Neuronal stem cell (in vitro differentiated cells): ENCODE measurements at regions not wholly inside any gene's neighbourhood (a gene's known extent, or its start where the extent isn't known, plus 50 kb on each side); places are given as distances from the start of the nearest gene placed in this dataset.
"Not testable (repeated sequence)": the region's sequence is repeated elsewhere in the genome, so short reads cannot be mapped to it uniquely, and the experiment has no call there.

ENCODE experiments used
- DNase-seq: peaks from one replicate; pipeline ENCODE4 v3.0.0-alpha.2; 2013; ENCODE audit warnings: low spot score
- H2AFZ ChIP-seq: one replicate; pipeline ENCODE4 v1.6.1; 2013; ENCODE audit warnings: mild to moderate bottlenecking, low read length, inconsistent platforms
- H2AK5ac ChIP-seq: 2 replicates; pipeline ENCODE4 v1.6.1; 2013; ENCODE audit warnings: low read depth, mild to moderate bottlenecking, inconsistent platforms, low read length, moderate library complexity, mixed read lengths
- H2BK120ac ChIP-seq: 2 replicates; pipeline ENCODE4 v1.6.1; 2013; ENCODE audit warnings: low read depth, mild to moderate bottlenecking, inconsistent platforms, low read length, moderate library complexity, mixed read lengths
- H2BK12ac ChIP-seq: one replicate; pipeline ENCODE4 v1.6.1; 2013; ENCODE audit warnings: low read length, inconsistent platforms
- H2BK15ac ChIP-seq: 2 replicates; pipeline ENCODE4 v1.6.1; 2013; ENCODE audit warnings: mild to moderate bottlenecking, low read length, inconsistent platforms, mixed read lengths
- H2BK5ac ChIP-seq: one replicate; pipeline ENCODE4 v1.6.1; 2013; ENCODE audit warnings: inconsistent platforms, mild to moderate bottlenecking, low read length, moderate library complexity
- H3K14ac ChIP-seq: one replicate; pipeline ENCODE4 v1.6.1; 2013; ENCODE audit warnings: low read length, inconsistent platforms
- H3K18ac ChIP-seq: 2 replicates; pipeline ENCODE4 v1.6.1; 2013; ENCODE audit warnings: low read length, inconsistent platforms
- H3K23ac ChIP-seq: 2 replicates; pipeline ENCODE4 v1.6.1; 2013; ENCODE audit warnings: low read depth, mild to moderate bottlenecking, mixed read lengths, low read length, inconsistent platforms; ENCODE audit not compliant: poor library complexity
- H3K27ac ChIP-seq: replicated peaks from 3 replicates; pipeline ENCODE4 v1.5.1; 2013; ENCODE audit warnings: low read length, inconsistent platforms
- H3K27me3 ChIP-seq, 3 experiments: 2 replicates each; pipeline ENCODE4 v1.6.1; 2013; ENCODE audit warnings: low read length in 3 of 3, mild to moderate bottlenecking in 2 of 3, inconsistent platforms in 1 of 3, low read depth in 1 of 3, mixed read lengths in 1 of 3, moderate library complexity in 1 of 3; ENCODE audit not compliant: control insufficient read depth in 3 of 3, insufficient read depth in 3 of 3
- H3K36me3 ChIP-seq, 2 donors: replicated peaks in 1 of 2; 2 replicates each; pipeline ENCODE4 v1.6.1; 2013; ENCODE audit warnings: low read length in 2 of 2; ENCODE audit not compliant: control insufficient read depth in 2 of 2, insufficient read depth in 2 of 2
- H3K4ac ChIP-seq: 2 replicates; pipeline ENCODE4 v1.6.1; 2013; ENCODE audit warnings: inconsistent platforms, mild to moderate bottlenecking, low read length, moderate library complexity
- H3K4me1 ChIP-seq, 2 donors: 1 replicate in 1 of 2; 2 replicates in 1 of 2; pipeline ENCODE4 v1.6.1; 2013; ENCODE audit warnings: low read length in 2 of 2, low read depth in 1 of 2; ENCODE audit not compliant: control insufficient read depth in 2 of 2, insufficient read depth in 1 of 2
- H3K4me2 ChIP-seq: one replicate; pipeline ENCODE4 v1.6.1; 2013; ENCODE audit warnings: mild to moderate bottlenecking, low read length, inconsistent platforms; ENCODE audit not compliant: insufficient read depth, poor library complexity, severe bottlenecking
- H3K4me3 ChIP-seq, 2 donors: 2 replicates each; pipeline ENCODE4 v1.5.1; 2013; ENCODE audit warnings: low read length in 2 of 2, mild to moderate bottlenecking in 2 of 2, inconsistent platforms in 1 of 2, moderate library complexity in 1 of 2
- H3K79me1 ChIP-seq: one replicate; pipeline ENCODE4 v1.6.1; 2013; ENCODE audit warnings: low read depth, mild to moderate bottlenecking, inconsistent platforms, low read length, moderate library complexity
- H3K9ac ChIP-seq: one replicate; pipeline ENCODE4 v1.6.1; 2013; ENCODE audit warnings: mild to moderate bottlenecking, low read depth, low read length, inconsistent platforms; ENCODE audit not compliant: poor library complexity
- H3K9me3 ChIP-seq, 2 donors: replicated peaks in 1 of 2; 2 replicates each; pipeline versions ENCODE3 to v1.6.1; 2013; ENCODE audit warnings: low read length in 2 of 2, mild to moderate bottlenecking in 2 of 2, inconsistent platforms in 1 of 2, low read depth in 1 of 2, mixed read lengths in 1 of 2, moderate library complexity in 1 of 2; ENCODE audit not compliant: control insufficient read depth in 2 of 2, insufficient read depth in 1 of 2
- H4K8ac ChIP-seq: one replicate; pipeline ENCODE4 v1.6.1; 2013; ENCODE audit warnings: low read depth, mild to moderate bottlenecking, inconsistent platforms, low read length, moderate library complexity
- H4K91ac ChIP-seq: one replicate; pipeline ENCODE4 v1.6.1; 2013; ENCODE audit warnings: low read length, low read depth, mild to moderate bottlenecking, inconsistent platforms; ENCODE audit not compliant: poor library complexity
- WGBS, 2 donors: extraction: QIAGEN DNeasy Blood & Tissue Kit; methylation state at CpG; one replicate each; pipeline ENCODE4 v1.1.7; 2013; ENCODE audit warnings: missing lambda C conversion rate in 2 of 2, mixed read lengths in 1 of 2; ENCODE audit not compliant: insufficient read length in 2 of 2, insufficient replicate concordance in 1 of 2; ENCODE audit errors: extremely low coverage in 2 of 2; 5-methylcytosine and 5-hydroxymethylcytosine counted together

DNA sequence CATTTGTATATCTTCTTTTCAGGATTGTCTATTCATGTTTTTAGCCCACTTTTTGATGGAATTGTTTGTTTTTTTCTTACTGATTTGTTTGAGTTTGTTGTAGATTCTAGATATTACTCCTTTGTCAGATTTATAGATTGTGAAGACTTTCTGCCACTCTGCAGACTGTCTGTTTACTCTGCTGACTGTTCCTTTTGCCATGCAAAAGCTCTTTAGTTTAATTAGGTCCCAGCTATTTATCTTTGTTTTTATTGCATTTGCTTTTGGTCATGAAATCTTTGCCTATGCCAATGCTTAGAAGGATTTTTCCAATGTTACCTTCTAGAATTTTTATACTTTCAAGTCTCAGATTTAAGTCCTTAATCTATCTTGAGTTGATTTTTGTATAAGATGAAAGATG, 564.0 kb upstream of the NECTIN3 start:
- not testable (repeated sequence) for H3K9me3 ChIP-seq, H2BK120ac ChIP-seq, H3K4me3 ChIP-seq, H3K18ac ChIP-seq, H2AK5ac ChIP-seq, H3K27me3 ChIP-seq, H3K4me2 ChIP-seq, H3K23ac ChIP-seq, DNase-seq, H2AFZ ChIP-seq, H2BK5ac ChIP-seq, H2BK15ac ChIP-seq, H4K91ac ChIP-seq, H3K14ac ChIP-seq, H3K27ac ChIP-seq, H4K8ac ChIP-seq, H3K4ac ChIP-seq, H3K36me3 ChIP-seq, H3K79me1 ChIP-seq, H2BK12ac ChIP-seq, H3K4me1 ChIP-seq, H3K9ac ChIP-seq

DNA sequence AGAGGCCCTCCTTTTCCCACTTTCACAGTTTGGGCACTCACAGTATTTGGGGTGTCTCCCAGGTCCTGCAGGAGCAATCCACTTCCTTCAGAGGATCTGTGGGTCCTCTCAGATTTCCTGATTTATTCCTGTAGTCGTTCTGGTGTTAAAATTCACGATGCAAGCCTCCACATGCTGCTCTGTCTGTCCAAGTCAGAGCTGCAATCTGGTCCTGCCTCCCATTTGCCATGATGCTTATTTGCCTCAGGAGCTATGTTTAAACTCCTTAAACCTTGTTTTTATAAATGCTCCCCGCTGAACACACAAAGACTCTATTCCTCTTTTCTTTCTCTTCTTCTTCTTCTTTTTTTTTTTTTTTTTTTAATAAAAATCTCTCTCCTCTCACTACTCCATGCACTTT, 558.7 kb upstream of the NECTIN3 start:
- no peak overlapping the region for H3K18ac ChIP-seq
- H2BK12ac ChIP-seq: no peak overlapping the region
- H3K27me3 ChIP-seq: no peaks in the 10 kb centered on the region
- H3K4me3 ChIP-seq: no peak overlapping the region
- no peak overlapping the region for H4K91ac ChIP-seq
- H2AFZ ChIP-seq: no peak overlapping the region
- no peaks in the 10 kb centered on the region for H3K79me1 ChIP-seq
- H2BK120ac ChIP-seq: no peak overlapping the region
- H3K9me3 ChIP-seq: no peaks in the 10 kb centered on the region
- H3K27ac ChIP-seq: no peak overlapping the region
- no peak overlapping the region for H3K9ac ChIP-seq
- H3K4me2 ChIP-seq: no peak overlapping the region
- H3K4me1 ChIP-seq: no peaks in the 10 kb centered on the region
- no peak overlapping the region for H3K4ac ChIP-seq
- no peak overlapping the region for H2BK15ac ChIP-seq
- no peak overlapping the region for H3K14ac ChIP-seq
- no peak for DNase-seq
- no peak overlapping the region for H2BK5ac ChIP-seq
- H2AK5ac ChIP-seq: no peak overlapping the region
- H3K23ac ChIP-seq: no peak overlapping the region
- no peak overlapping the region for H4K8ac ChIP-seq
- WGBS, 2 donors: no CpG with 5 or more reads among the region's 3 CpGs
- no peaks in the 10 kb centered on the region for H3K36me3 ChIP-seq

DNA sequence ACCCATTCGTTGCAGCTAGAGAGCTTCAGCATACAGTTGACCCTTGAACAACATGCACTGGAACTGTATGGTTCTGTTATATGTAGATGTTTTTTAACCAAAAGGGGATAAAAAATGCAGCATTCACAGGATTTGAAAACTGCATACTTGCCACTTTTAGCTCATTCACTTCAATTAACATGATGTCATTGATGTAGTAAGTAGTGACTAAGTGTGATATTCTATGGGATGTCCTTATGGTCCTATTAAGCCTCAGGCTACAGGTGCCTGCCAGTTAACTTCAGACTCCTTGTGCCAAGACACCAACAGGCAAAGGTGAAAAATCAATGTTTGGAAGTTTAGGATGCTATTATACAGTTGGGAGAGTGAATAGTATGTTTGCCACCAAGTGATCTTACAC, 553.6 kb upstream of the NECTIN3 start:
- Histone ChIP-seq H3K27ac (no peak overlapping the region), H2BK15ac (no peak overlapping the region), H3K9ac (no peak overlapping the region), H4K8ac (no peak overlapping the region), H2AK5ac (no peak overlapping the region), H3K36me3 (no peaks in the 10 kb centered on the region), H2AFZ (no peak overlapping the region), H2BK5ac (no peak overlapping the region), H3K4ac (no peak overlapping the region), H3K4me1 (peaks cover 0 to 2% of the 10 kb centered on the region in 2 donors), H3K4me3 (no peak overlapping the region), H4K91ac (no peak overlapping the region), H3K27me3 (no peaks in the 10 kb centered on the region), H2BK12ac (no peak overlapping the region), H3K18ac (no peak overlapping the region), H2BK120ac (no peak overlapping the region), H3K14ac (no peak overlapping the region), H3K9me3 (no peaks in the 10 kb centered on the region), H3K4me2 (no peak overlapping the region), H3K23ac (no peak overlapping the region), H3K79me1 (no peaks in the 10 kb centered on the region)
- WGBS, 2 donors: no CpG with 5 or more reads among the region's 1 CpG
- no peak for DNase-seq

DNA sequence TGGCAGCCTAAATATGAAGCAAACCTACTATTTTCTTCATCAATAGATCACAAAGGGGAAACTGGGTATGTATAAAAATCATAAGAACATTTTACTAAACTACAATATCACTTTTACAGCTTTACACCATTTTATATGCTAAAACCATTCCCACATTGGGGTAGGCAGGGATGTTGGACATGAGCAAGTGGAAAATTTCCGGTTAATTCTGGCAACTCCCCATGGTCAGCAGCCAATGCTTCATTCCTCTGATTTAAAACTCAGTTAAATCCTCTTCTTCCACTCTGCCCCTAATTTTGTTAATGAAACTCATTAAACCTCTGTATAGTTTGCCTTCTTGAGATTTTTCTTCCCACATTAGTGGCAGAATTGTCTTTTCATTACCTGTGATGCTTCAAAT, 552.5 kb upstream of the NECTIN3 start:
- no peak for DNase-seq
- Histone ChIP-seq H4K8ac (no peak overlapping the region), H3K23ac (no peak overlapping the region), H3K27me3 (no peaks in the 10 kb centered on the region), H3K9me3 (no peaks in the 10 kb centered on the region), H3K4ac (no peak overlapping the region), H3K27ac (no peak overlapping the region), H3K36me3 (no peaks in the 10 kb centered on the region), H2BK12ac (no peak overlapping the region), H3K18ac (no peak overlapping the region), H2AK5ac (no peak overlapping the region), H3K4me2 (no peak overlapping the region), H2BK15ac (no peak overlapping the region), H3K79me1 (no peaks in the 10 kb centered on the region), H3K4me3 (no peak overlapping the region), H3K4me1 (peaks cover 0 to 2% of the 10 kb centered on the region in 2 donors), H3K14ac (no peak overlapping the region), H3K9ac (no peak overlapping the region), H2AFZ (no peak overlapping the region), H2BK120ac (no peak overlapping the region), H4K91ac (no peak overlapping the region), H2BK5ac (no peak overlapping the region)
- WGBS, 2 donors: no CpG with 5 or more reads among the region's 1 CpG
